ENCODE measurements at regions not wholly inside any gene's neighbourhood (a gene's known extent, or its start where the extent isn't known, plus 50 kb on each side); places are given as distances from the start of the nearest gene placed in this dataset.

DNA sequence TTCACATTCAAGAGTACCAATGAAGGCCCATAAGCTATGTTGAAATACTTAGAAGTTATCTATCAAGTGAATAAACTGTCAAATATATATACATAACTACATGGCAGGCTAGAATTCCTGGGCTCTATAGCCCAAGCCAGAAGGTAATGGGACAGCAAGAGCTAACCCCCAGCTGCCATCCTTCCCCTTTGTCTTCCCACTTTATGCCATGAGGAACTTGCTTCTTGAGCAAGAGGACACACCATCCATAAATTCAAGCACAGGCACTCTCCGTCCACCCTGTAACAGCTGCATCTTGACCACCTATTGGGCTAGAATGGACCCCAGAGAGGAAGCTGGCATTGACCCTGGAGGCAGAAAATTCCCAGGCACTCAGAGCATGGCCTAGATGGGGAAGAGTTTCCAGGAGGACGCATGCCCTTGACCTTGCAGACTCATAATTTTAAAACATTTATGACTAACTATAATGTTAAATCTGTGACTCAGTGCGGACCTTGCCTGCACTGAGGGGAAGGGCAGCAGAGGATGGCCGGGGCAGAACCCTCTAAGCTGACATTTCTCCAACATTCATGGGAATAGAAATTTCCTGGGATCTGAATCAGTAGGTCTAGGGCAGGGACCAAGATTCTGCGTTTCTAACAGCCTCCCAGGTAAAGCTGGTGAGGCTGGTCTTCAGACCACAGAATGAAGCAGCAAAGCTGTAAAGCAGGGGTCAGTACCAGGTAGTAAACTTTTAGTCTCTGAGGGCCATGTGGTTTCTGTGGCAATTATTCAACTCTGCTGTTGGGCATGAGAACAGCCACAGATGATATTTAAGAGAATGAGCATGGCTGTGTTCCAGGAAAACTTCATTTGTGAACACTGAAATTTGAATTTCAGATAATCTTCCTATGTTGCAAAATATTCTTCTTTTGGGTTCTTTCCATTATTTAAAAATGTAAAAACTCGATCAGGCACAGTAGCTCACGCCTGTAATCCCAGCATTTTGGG, 71.4 kb upstream of the CLDN10 start:
- TF ChIP-seq, protein P1, sequence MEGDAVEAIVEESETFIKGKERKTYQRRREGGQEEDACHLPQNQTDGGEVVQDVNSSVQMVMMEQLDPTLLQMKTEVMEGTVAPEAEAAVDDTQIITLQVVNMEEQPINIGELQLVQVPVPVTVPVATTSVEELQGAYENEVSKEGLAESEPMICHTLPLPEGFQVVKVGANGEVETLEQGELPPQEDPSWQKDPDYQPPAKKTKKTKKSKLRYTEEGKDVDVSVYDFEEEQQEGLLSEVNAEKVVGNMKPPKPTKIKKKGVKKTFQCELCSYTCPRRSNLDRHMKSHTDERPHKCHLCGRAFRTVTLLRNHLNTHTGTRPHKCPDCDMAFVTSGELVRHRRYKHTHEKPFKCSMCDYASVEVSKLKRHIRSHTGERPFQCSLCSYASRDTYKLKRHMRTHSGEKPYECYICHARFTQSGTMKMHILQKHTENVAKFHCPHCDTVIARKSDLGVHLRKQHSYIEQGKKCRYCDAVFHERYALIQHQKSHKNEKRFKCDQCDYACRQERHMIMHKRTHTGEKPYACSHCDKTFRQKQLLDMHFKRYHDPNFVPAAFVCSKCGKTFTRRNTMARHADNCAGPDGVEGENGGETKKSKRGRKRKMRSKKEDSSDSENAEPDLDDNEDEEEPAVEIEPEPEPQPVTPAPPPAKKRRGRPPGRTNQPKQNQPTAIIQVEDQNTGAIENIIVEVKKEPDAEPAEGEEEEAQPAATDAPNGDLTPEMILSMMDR (IDR thresholded peaks at IDR 0.05): no peak
- Histone ChIP-seq H3K4me3 (no peak overlapping the region), H3K4me1 (no peaks in the 10 kb centered on the region), H3K27ac (no peak overlapping the region), H3K27me3 (no peaks in the 10 kb centered on the region), H3K36me3 (no peaks in the 10 kb centered on the region), H3K9me3 (no peaks in the 10 kb centered on the region)
- DNase-seq (ENCODE audit: low spot score): no peak

DNA sequence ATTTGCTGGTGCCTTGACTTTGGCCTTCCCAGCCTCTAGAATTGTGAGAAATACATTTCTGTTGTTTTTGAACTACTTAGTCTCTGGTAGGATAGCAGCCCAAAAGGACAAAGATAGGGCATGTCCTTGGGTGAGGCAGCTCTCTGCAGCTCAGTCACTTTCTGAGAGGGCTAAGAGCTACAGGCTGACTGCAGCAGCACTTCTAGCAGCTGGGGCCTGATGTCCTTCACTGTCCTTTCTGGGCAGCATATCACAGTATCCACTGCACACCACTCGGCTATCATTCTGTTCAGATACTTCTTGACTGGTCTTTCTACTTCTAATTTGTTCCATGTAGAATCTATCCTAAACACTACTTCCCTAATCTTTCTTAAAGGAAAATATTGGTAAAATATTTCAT, 68.5 kb upstream of the CLDN10 start:
- no peaks in the 10 kb centered on the region for H3K36me3 ChIP-seq
- TF ChIP-seq, protein P1 (IDR thresholded peaks at IDR 0.05): no peak
- no peak overlapping the region for H3K4me3 ChIP-seq
- DNase-seq (ENCODE audit: low spot score): peak; percentile 23
- H3K27ac ChIP-seq: no peak overlapping the region
- H3K4me1 ChIP-seq: no peaks in the 10 kb centered on the region
- no peaks in the 10 kb centered on the region for H3K27me3 ChIP-seq
- H3K9me3 ChIP-seq: no peaks in the 10 kb centered on the region

DNA sequence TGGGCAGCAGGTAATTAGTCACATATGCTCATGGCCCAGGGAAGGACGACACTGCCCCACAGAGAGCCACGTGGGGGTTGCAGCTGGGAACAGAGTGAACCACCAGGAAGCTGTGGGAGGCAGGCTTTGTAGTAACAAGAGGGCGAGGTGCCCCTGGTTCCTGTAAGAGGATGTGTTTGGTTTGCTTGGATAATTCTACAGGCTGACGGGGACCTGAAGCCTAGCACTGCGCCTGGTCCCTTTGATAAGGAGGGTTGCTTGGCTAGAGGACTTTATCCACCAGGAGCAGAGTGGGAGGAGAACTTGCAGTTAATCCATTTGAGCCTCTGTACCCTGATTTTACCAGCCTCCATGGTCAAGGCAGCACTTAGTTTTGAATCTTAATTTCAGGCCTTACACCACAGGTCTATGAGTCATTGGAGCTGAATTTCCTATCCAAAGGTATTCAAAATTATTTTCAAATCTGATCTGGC, 67.4 kb upstream of the CLDN10 start:
- Histone ChIP-seq H3K27me3 (no peaks in the 10 kb centered on the region), H3K4me1 (no peaks in the 10 kb centered on the region), H3K36me3 (no peaks in the 10 kb centered on the region), H3K27ac (peak overlapping the region in 1 of 2 donors; percentile 13), H3K4me3 (no peak overlapping the region), H3K9me3 (peaks cover 0 to 4% of the 10 kb centered on the region in 2 donors)
- TF ChIP-seq, protein P1 (IDR thresholded peaks at IDR 0.05): no peak
- DNase-seq (ENCODE audit: low spot score): peak; percentile 54

DNA sequence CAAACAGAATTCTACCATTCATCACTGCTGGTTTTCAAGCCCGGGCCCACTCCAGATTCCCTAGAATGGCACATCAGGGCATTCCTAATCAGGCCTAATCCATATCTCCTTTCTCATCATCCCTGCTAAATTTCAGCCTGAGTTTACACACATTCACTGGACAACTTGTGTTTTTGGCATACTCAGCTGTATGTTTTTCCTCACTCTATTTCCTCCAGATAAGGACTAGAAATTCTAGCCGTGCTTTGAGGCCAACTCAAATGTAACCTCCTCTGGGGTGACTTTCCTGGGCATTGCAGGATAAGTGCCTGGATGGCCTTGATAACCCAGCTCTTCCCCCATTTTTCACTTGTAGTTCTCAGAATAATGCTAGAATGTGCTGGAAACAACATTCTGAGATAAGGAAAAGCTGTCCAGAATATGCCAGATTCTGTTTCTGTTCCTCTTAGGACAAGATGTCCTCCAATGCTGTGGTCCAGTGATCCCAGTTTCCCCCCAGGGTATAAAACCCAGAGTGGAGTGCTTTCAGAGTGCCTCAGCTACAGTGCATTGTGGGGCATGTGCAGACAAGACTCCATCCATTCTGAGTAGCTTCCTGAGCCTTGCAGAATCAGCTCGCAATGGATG, 66.9 kb upstream of the CLDN10 start:
- H3K27ac ChIP-seq: peak overlapping the region in 1 of 2 donors; percentile 13
- DNase-seq (ENCODE audit: low spot score): peak; percentile 52
- H3K27me3 ChIP-seq: no peaks in the 10 kb centered on the region
- H3K36me3 ChIP-seq: no peaks in the 10 kb centered on the region
- peaks cover 0 to 10% of the 10 kb centered on the region in 2 donors for H3K9me3 ChIP-seq
- no peak overlapping the region for H3K4me3 ChIP-seq
- H3K4me1 ChIP-seq: no peaks in the 10 kb centered on the region
- TF ChIP-seq, protein P1 (IDR thresholded peaks at IDR 0.05): no peak

DNA sequence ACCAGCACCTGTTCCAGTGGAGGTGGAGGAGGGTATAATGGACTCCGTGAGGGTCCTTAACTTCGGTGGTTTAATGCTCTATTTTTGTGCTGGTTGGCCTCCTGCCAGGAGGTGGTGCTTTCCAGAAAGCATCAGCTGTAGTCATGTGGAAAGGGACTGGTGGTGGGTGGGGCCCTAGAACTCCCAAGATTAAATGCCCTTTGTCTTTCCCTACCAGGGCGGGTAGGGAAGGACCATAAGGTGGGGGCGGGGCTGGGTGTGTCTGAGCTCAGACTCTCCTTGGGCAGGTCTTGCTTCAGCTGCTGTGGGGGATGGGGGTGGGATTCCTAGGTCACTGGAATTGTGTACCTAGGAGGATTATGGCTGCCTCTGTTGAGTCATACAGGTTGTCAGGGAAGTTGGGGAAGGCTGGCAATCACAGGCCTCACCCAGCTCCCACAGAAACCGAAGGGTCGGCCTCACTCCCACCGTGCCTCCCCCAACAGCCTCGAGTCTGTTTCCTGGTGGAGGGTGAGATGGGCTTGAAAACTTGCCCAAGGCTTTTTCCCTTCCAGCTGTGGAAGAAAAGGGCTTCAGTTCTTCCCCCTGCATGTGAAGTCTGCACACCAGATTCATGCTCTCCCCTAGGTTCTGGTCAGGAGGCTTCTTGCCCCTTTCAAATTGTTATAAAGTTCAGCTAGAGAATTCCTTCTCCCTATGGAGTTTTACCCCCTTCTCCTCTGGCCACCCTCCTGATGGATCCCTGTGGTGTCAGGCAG, 60.3 kb upstream of the CLDN10 start:
- TF ChIP-seq, protein P1 (IDR thresholded peaks at IDR 0.05): no peak
- Histone ChIP-seq H3K27ac (no peak overlapping the region), H3K36me3 (no peaks in the 10 kb centered on the region), H3K4me1 (no peaks in the 10 kb centered on the region), H3K4me3 (no peak overlapping the region), H3K9me3 (peaks cover 0 to 17% of the 10 kb centered on the region in 2 donors), H3K27me3 (no peaks in the 10 kb centered on the region)
- DNase-seq (ENCODE audit: low spot score): peak; percentile 32

Data from right atrium auricular region (tissue), 2 donors.